HG03066 (cell line): ENCODE measurements at regions not wholly inside any gene's neighbourhood (a gene's known extent, or its start where the extent isn't known, plus 50 kb on each side); places are given as distances from the start of the nearest gene placed in this dataset.

Experiments used
- ATAC-seq: cut with Tn5 transposase; IDR thresholded peaks from one replicate; pipeline ENCODE4 v1.9.1; 2021; ENCODE audit warnings: low read depth; ENCODE audit not compliant: unreplicated experiment

- ATAC-seq: no peak
Observed at GRCh38 chr4:108303488-108304177, 134.9 kb upstream of the LEF1 start.

DNA sequence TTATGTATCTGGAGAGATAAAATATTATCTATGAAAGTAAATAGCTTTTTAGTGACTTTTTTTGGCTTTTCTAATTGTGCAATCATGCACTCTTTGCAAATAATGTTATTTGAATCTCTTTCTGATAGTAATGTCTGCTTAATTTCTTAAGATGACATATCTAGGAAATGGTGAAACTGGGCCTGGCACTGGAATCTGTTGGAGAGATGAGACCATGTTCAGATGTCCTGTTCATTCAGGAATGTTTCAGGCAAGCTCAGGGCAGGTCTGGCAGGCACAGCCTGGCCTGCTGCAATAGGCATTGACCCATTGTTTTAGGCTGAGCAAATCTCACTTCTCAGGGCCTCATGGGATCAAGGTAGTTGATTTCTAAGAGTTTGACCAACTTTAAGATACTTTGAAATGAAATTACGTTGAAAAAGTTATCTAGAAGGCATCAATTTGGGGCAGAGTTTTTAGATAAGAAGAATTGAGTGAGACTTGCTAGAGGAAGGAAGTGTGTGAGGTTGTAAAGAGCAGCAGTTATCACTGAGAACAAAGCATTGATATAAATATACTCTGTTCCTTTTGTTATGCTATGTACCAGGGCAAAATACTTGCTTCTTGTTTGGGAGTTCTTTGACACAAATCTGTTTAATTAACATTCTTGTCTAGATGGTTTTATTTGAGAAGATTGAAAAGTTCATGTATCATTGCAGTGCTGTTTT is 133.0 kb upstream of the LEF1 start:
- no peak for ATAC-seq

DNA sequence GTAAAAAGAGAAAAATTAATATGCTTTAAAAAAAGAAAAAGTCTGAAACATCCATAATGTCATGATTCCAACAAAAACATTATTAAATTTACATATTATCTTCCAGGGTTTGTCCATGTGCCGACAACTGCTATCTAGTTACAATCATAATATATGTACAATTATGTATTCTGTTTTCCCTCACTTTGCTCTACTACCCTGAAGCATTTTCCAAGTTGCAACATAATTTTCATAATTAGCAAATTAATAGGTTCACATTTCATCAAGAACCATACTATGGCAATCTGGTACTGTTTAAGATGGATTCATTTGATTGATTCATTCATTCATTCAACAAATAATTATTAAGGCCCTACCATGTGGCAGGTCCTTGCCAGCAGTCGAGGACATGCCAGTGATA is 128.9 kb upstream of the LEF1 start:
- ATAC-seq: no peak

- no peak for ATAC-seq
Observed at GRCh38 chr4:108292229-108292628, 123.5 kb upstream of the LEF1 start.

DNA sequence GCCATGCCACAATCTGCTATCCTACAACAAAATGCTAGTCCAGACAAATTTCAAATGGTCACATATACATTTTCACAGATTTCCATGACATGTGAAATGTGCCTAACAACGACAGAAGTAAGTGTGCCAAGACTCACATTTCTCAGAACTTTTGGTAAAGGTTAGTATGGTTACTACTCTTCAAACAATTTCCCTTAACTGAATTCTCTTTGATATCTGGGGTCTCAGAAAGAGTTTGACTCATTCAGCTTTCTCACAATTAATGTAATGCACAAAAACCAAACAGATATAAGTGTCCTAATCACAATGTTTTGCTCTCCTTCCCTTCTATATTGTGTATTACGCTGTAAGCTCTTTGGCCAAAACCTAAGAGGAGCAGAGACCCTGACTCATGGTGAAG is 122.4 kb upstream of the LEF1 start:
- ATAC-seq: no peak

DNA sequence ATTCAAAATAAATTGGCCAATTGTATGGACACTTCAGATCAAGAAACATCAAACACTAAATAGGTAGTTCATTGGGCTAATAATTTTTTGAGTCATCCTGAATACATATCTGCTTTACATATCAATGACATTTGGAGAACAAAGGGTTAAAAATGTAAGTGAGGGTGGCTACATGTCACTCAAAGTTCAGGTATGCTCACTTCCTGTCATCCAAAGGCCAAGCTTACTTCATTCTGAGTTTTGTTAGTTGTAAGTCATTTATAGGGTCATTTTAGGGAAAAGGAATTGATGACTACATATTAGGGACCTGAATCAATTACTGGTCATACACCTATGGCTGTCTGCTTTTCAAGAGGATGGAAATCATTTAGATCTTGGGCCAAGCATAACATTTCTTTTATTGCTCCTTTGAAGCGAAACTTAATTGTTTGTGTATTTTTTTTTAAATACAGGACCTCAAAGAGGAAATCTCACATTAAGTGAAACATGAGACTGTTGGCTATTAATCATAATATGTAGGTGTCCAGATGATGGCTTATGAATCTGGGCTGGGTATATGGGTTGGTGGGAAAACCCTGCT is 119.2 kb upstream of the LEF1 start:
- ATAC-seq: no peak

DNA sequence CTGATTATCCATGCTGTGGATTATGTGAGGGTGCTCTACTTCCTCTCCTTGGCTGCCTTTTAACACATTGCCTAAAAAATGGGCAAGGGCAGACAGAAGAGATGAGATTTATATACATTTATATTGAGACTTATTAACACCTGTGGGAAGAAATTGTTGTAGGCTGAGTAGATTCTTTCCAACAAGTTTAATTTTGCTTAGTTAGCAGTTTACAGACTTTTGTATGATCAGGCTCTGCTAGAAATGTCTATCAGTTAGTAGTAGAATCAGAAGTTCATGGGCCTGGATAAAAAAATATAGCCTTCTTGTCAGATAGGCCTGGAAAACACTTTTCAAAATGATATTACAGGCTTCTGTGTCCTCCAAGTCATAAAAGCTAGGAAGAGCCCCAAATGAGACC is 111.3 kb upstream of the LEF1 start:
- ATAC-seq: no peak

GRCh38 chr4:108276690-108277089 is 108.0 kb upstream of the LEF1 start:
- no peak for ATAC-seq

DNA sequence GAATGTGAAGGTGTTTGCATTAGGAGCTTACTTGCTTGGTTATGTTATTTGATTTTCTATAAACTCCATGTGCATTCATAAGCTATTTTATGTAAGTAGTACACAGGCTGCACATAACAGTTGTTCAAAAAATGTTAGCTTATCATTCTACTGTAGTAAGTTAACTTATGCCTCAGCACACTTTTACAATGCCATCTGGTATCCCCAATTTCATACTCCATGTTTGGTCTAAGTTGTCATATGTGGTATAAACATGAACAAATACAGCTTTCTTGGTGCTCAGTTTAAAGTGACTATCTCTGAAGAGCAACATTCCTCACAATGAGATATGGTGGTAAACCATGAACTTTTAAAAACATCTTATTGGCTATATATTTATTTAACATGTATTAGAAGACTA is 104.3 kb upstream of the LEF1 start:
- ATAC-seq: no peak

DNA sequence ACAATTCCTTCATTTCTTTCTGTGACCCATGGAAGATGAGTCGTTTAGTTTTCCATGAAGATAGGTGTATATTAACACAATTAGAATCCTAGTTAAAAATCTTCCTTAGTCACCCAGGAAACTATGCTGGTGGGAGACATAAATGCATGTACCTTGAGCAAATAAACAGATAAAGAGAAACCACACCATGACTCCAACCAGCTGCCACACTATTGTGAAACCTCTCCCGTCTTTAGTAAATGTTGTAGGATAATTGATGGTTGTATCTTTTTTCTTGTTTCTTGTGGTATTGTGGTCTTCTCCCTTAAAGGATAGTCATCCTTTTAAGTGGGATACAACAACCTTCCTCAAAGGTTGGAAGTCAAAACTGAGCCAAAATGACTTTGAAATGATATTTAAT is 103.8 kb upstream of the LEF1 start:
- no peak for ATAC-seq

GRCh38 chr4:108272046-108272445 is 103.3 kb upstream of the LEF1 start:
- ATAC-seq: no peak

DNA sequence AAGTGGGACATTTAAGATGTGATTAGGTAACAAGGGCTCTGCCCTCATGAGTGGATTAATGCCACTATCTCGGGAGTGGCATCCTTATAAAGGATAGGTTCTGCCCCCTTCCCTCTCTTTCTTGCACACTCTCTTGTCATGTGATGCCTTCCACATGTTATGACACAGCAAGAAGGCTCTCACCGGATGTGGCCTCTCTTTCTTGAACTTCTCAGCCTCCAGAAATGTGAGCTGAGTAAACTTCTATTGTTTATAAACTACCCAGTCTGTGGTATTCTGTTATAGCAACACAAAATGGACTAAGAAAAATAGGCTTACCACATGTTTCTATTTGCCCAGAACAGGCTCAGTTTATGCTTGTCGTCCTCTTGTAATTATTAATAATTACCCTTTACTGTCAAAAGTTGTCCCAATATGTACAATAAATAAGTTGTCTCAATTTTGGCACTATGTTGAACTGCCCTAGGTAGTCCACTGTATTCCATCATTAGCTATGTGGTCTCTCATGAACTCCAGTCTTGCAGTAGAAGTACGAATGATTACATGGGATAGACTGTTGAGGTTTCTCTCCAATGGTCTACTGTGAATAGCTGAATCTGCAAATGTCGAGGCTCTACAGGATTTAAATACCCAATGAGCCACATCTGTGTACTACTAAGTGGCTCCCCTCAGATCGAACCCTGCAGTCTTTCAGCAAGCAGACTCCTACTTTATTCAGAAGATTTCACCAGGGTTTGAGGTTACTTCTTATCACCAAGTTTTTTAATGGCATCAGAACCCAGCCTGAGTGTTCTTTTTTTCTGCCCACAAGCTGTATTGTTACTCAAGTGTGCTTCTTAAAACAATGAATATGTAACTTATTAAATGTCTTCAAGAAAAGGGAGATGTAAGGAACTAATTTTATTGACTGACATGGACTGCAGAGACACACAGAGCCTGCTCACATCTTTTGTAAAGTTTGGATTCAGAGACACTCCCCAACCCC is 102.0 kb upstream of the LEF1 start:
- no peak for ATAC-seq

DNA sequence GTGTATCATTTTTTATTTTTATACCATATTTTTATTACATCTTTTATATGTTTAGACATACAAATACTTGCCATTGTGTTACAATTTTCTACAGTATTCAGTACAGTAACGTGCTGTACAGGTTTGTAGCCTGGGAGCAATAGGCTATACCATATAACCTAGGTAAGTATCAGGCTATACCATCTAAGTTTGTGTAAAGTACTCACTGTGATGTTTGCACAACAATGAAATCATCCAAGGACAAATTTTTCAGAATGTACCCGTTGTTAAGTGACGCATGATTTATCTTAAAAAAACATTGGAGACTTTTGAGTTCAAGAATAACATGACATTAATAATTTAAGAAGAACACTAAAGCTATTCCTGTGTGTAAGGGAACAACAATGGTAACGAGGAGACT is 96.0 kb upstream of the LEF1 start:
- no peak for ATAC-seq

DNA sequence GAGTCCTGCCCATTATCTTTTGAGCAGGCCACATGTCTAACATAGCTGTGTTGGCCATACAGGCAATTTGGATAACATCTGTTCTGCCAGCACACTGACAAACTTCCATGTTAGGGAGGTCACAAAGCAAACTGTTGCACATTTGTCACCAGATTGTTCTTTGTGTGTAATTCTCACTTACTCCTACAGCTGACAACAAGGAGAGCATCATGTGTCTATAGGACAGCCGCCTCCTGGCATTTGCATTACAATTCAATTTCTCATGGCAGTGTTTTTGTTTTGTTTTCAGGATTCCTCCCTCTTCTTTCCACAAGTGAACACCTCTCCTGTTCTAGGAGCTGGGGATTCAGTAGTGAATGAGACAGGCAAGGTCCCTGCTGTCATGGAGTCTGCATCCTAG is 94.3 kb upstream of the LEF1 start:
- ATAC-seq: no peak

- ATAC-seq: no peak
Observed at GRCh38 chr4:108261026-108261425, 92.3 kb upstream of the LEF1 start.

DNA sequence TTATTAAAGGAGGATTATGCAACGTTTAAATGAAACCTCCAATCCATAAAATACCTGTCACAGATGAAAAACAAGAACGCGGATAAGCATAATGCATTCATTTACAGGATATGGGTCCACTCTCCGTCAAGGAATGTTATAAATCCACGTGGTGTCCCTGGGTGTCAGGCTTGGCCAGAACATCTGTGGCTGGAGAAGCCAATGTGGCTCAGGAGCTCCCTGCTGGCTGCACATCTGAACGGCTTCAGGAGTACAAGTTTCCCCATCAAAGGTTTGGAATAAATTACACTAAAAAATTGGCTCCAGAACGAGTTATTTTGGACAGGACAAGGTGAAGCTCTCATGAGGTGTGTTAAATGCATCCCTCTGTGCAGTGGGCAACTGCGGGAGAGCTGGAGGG is 87.8 kb upstream of the LEF1 start:
- ATAC-seq: no peak

DNA sequence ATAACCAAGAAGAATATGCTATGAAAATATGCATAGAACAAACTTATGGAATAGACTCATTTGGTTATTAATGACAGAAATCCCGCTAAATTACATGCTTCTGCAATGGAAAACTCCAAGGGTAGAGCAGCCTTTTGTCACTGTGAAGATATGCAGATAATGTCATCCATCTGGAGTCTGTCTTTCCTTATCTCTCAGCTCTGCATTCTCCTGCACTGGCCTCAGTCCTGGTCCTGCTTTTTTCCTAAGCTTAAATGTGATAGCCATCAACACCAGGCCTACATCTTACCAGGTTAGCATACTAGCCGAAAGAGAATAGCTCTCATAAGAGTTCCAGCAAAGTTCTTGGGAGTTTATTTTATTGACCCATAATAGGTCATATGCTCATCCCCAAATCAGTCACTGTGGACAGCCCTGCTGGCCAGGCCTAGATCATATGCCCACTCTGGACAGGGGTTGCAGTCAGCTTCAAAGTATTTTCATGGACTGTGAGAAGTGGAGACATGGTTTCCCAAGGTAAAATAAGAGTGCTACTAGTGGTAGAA is 86.5 kb upstream of the LEF1 start:
- ATAC-seq: no peak

GRCh38 chr4:108249397-108249796 is 80.7 kb upstream of the LEF1 start:
- no peak for ATAC-seq

DNA sequence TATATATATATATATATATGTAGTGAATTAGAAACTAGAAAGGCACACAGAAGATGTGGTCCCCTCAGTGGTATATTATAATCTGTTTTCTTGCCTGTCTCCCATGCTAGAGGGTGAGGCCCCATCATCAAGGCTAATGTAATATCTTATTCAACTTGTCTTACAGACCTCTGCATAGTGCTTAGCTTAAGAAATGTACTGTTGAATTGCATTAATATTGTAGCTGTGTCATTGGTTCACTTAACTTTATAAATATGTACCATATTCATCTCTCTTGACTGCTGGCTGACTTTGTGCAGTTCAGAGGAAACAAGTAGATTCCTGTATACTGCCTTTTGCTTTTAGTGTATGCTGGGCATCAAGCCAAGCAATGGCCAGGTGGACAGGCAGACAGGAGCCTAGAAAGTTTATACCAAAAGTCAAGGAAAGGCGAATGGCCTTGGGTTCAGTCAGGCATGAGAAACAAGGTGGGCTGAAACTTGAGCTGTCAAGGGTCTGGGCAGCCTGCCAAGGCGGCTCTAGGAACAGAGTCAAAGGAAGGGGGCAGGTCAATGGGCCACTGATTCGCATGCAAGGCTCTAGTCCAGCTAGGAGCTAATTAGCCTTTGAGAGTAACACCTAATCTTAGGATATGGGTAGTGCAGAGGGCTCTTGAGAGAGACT is 78.8 kb upstream of the LEF1 start:
- no peak for ATAC-seq

DNA sequence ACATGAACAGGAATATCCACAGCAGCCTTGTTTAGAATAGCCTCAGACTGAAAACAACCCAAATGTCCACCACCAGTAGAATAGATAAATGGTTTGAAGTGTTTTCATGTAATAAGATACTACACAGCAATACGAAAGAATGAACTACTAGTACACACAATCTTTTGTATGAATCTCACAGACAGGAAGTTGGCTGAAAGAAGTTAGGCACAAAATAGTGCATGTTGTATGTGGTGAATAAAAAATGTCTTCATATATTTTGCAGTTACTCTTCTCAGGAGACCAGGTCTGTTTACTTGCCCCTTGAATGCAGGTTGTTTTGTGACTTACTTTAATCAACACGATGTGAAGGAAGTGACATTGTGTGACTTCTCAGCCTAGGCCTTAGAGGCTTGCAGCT is 75.9 kb upstream of the LEF1 start:
- no peak for ATAC-seq
